ENCODE measurements at regions not wholly inside any gene's neighbourhood (a gene's known extent, or its start where the extent isn't known, plus 50 kb on each side); places are given as distances from the start of the nearest gene placed in this dataset.

- Histone ChIP-seq H3K36me3 (ENCODE audit: insufficient read depth, low read length) (no peaks in the 10 kb centered on the region), H3K4me1 (ENCODE audit: insufficient read depth, low read length, severe bottlenecking) (no peaks in the 10 kb centered on the region), H2AFZ (ENCODE audit: low read length) (no peak overlapping the region), H3K27ac (ENCODE audit: low read depth, low read length, poor library complexity, severe bottlenecking) (no peak overlapping the region), H3K9me3 (ENCODE audit: low read length) (no peaks in the 10 kb centered on the region), H3K4me2 (ENCODE audit: low read length) (no peak overlapping the region), H3K79me2 (ENCODE audit: insufficient read depth, low read length) (no peaks in the 10 kb centered on the region), H3K9ac (ENCODE audit: low read length) (no peak overlapping the region), H3K27me3 (ENCODE audit: insufficient read depth, low read length) (no peaks in the 10 kb centered on the region), H4K20me1 (ENCODE audit: insufficient read depth, low read length) (no peaks in the 10 kb centered on the region), H3K9me2 (ENCODE audit: low read depth, low read length) (no peaks in the 10 kb centered on the region), H3F3A (ENCODE audit: insufficient read depth, low read length) (no peaks in the 10 kb centered on the region), H3K4me3 (ENCODE audit: low read depth, low read length, poor library complexity, severe bottlenecking) (no peak overlapping the region)
- no peak for TF ChIP-seq EZH2 (IDR thresholded peaks at IDR 0.05; ENCODE audit: borderline replicate concordance, low read length)
- TF ChIP-seq CTCF (IDR thresholded peaks at IDR 0.05; ENCODE audit: low read length): no peak
Measured at GRCh38 chr18:7476386-7476785, 90.7 kb upstream of the PTPRM start.

GRCh38 chr18:7479756-7480155 lies 87.4 kb upstream of the PTPRM start:
- Histone ChIP-seq H3K27ac (ENCODE audit: low read depth, low read length, poor library complexity, severe bottlenecking) (no peak overlapping the region), H3K9ac (ENCODE audit: low read length) (no peak overlapping the region), H3K27me3 (ENCODE audit: insufficient read depth, low read length) (no peaks in the 10 kb centered on the region)

GRCh38 chr18:7480879-7481278 lies 86.2 kb upstream of the PTPRM start:
- Histone ChIP-seq H3K9ac (ENCODE audit: low read length) (no peak overlapping the region), H3K4me3 (ENCODE audit: low read depth, low read length, poor library complexity, severe bottlenecking) (no peak overlapping the region), H3K27ac (ENCODE audit: low read depth, low read length, poor library complexity, severe bottlenecking) (no peak overlapping the region), H3K9me3 (ENCODE audit: low read length) (no peaks in the 10 kb centered on the region), H3K79me2 (ENCODE audit: insufficient read depth, low read length) (no peaks in the 10 kb centered on the region), H3K4me2 (ENCODE audit: low read length) (no peak overlapping the region), H3F3A (ENCODE audit: insufficient read depth, low read length) (no peaks in the 10 kb centered on the region), H3K4me1 (ENCODE audit: insufficient read depth, low read length, severe bottlenecking) (no peaks in the 10 kb centered on the region), H3K36me3 (ENCODE audit: insufficient read depth, low read length) (no peaks in the 10 kb centered on the region), H4K20me1 (ENCODE audit: insufficient read depth, low read length) (no peaks in the 10 kb centered on the region), H2AFZ (ENCODE audit: low read length) (no peak overlapping the region), H3K9me2 (ENCODE audit: low read depth, low read length) (no peaks in the 10 kb centered on the region), H3K27me3 (ENCODE audit: insufficient read depth, low read length) (no peaks in the 10 kb centered on the region)
- TF ChIP-seq CTCF (IDR thresholded peaks at IDR 0.05; ENCODE audit: low read length): no peak
- TF ChIP-seq EZH2 (IDR thresholded peaks at IDR 0.05; ENCODE audit: borderline replicate concordance, low read length): no peak

More at GRCh38 chr18:7479756-7480155, 87.4 kb upstream of the PTPRM start:
- H3F3A ChIP-seq (ENCODE audit: insufficient read depth, low read length): no peaks in the 10 kb centered on the region
- H3K4me1 ChIP-seq (ENCODE audit: insufficient read depth, low read length, severe bottlenecking): no peaks in the 10 kb centered on the region
- no peaks in the 10 kb centered on the region for H3K36me3 ChIP-seq (ENCODE audit: insufficient read depth, low read length)
- no peaks in the 10 kb centered on the region for H3K79me2 ChIP-seq (ENCODE audit: insufficient read depth, low read length)
- TF ChIP-seq EZH2 (IDR thresholded peaks at IDR 0.05; ENCODE audit: borderline replicate concordance, low read length) (no peak), CTCF (IDR thresholded peaks at IDR 0.05; ENCODE audit: low read length) (no peak)
- H3K9me3 ChIP-seq (ENCODE audit: low read length): no peaks in the 10 kb centered on the region
- H3K4me3 ChIP-seq (ENCODE audit: low read depth, low read length, poor library complexity, severe bottlenecking): no peak overlapping the region
- no peak overlapping the region for H2AFZ ChIP-seq (ENCODE audit: low read length)
- H3K4me2 ChIP-seq (ENCODE audit: low read length): no peak overlapping the region
- H4K20me1 ChIP-seq (ENCODE audit: insufficient read depth, low read length): no peaks in the 10 kb centered on the region
- no peaks in the 10 kb centered on the region for H3K9me2 ChIP-seq (ENCODE audit: low read depth, low read length)
